Astrocyte (in vitro differentiated cells and primary cell): ENCODE measurements at regions not wholly inside any gene's neighbourhood (a gene's known extent, or its start where the extent isn't known, plus 50 kb on each side); places are given as distances from the start of the nearest gene placed in this dataset.

Source experiments
- DNase-seq: peaks from one replicate; pipeline ENCODE4 v3.0.0-alpha.2; 2010; ENCODE audit warnings: low read depth
- FAIRE-seq: peaks from 2 replicates; lab custom pipeline; 2011; peaks lifted over from hg19 to GRCh38; lab: Jason Lieb, UNC
- H2AFZ ChIP-seq: 2 replicates; pipeline ENCODE4 v1.6.0; 2012; ENCODE audit warnings: low read depth, low read length, inconsistent platforms
- H3K27ac ChIP-seq: 2 replicates; pipeline ENCODE4 v1.5.1; 2011; ENCODE audit warnings: low read depth, low read length, inconsistent platforms
- H3K27me3 ChIP-seq: 2 replicates; pipeline ENCODE4 v1.6.0; 2011; ENCODE audit warnings: low read length, inconsistent platforms; ENCODE audit not compliant: insufficient read depth
- H3K36me3 ChIP-seq: 2 replicates; pipeline ENCODE4 v1.5.1; 2011; ENCODE audit warnings: low read length, inconsistent platforms; ENCODE audit not compliant: insufficient read depth
- H3K4me1 ChIP-seq: 2 replicates; pipeline ENCODE4 v1.5.1; 2011; ENCODE audit warnings: low read length, inconsistent platforms; ENCODE audit not compliant: insufficient read depth
- H3K4me2 ChIP-seq: 2 replicates; pipeline ENCODE4 v1.6.0; 2012; ENCODE audit warnings: low read length, inconsistent platforms
- H3K4me3 ChIP-seq: 2 replicates; pipeline ENCODE4 v1.5.1; 2011; ENCODE audit warnings: low read depth, mild to moderate bottlenecking, low read length, inconsistent platforms; ENCODE audit not compliant: insufficient read depth
- H3K79me2 ChIP-seq: 2 replicates; pipeline ENCODE4 v1.6.0; 2012; ENCODE audit warnings: mild to moderate bottlenecking, low read length, inconsistent platforms; ENCODE audit not compliant: insufficient read depth
- H3K9ac ChIP-seq: 2 replicates; pipeline ENCODE4 v1.6.0; 2012; ENCODE audit warnings: mild to moderate bottlenecking, low read length, inconsistent platforms
- H3K9me3 ChIP-seq: 2 replicates; pipeline ENCODE4 v1.5.1; 2012; ENCODE audit warnings: low read depth, mild to moderate bottlenecking, low read length, inconsistent platforms; ENCODE audit not compliant: insufficient read depth
- H4K20me1 ChIP-seq: 2 replicates; pipeline ENCODE4 v1.6.0; 2012; ENCODE audit warnings: low read length, inconsistent platforms; ENCODE audit not compliant: insufficient read depth
- H3K27ac Mint-ChIP-seq: one replicate; pipeline ENCODE4 v1.8.0; 2021; ENCODE audit warnings: mild to moderate bottlenecking, mixed read lengths; ENCODE audit not compliant: unreplicated experiment
- H3K27me3 Mint-ChIP-seq: one replicate; pipeline ENCODE4 v1.8.0; 2021; ENCODE audit warnings: low read depth, mixed read lengths; ENCODE audit not compliant: unreplicated experiment
- H3K36me3 Mint-ChIP-seq: one replicate; pipeline ENCODE4 v1.8.0; 2021; ENCODE audit warnings: low read depth, mixed read lengths; ENCODE audit not compliant: unreplicated experiment
- H3K4me1 Mint-ChIP-seq: one replicate; pipeline ENCODE4 v1.8.0; 2021; ENCODE audit warnings: low read depth, mixed read lengths; ENCODE audit not compliant: unreplicated experiment
- H3K4me3 Mint-ChIP-seq: one replicate; pipeline ENCODE4 v1.8.0; 2021; ENCODE audit warnings: mild to moderate bottlenecking, moderate library complexity, mixed read lengths; ENCODE audit not compliant: unreplicated experiment
- H3K9me3 Mint-ChIP-seq: one replicate; pipeline ENCODE4 v1.8.0; 2021; ENCODE audit warnings: mild to moderate bottlenecking, mixed read lengths; ENCODE audit not compliant: unreplicated experiment
- CTCF ChIP-seq: IDR thresholded peaks from 2 replicates; pipeline ENCODE4 v1.5.1; 2011; ENCODE audit warnings: low read depth, mild to moderate bottlenecking, inconsistent platforms, low read length, moderate library complexity; ENCODE audit not compliant: insufficient read depth
- EZH2 ChIP-seq: IDR thresholded peaks from 2 replicates; pipeline ENCODE4 v1.6.1; 2012; ENCODE audit warnings: mild to moderate bottlenecking, low read length, inconsistent platforms; ENCODE audit not compliant: insufficient read depth

GRCh38 chr13:88329066-88329465 lies 657.9 kb downstream of the SLITRK5 start:
- TF ChIP-seq CTCF: no peak
- TF ChIP-seq EZH2: no peak
- Histone ChIP-seq H3K4me1 (no peaks in the 10 kb centered on the region), H3K36me3 (no peaks in the 10 kb centered on the region), H3K9me3 (no peaks in the 10 kb centered on the region), H3K79me2 (no peaks in the 10 kb centered on the region), H3K9ac (no peak overlapping the region), H3K4me2 (no peak overlapping the region), H4K20me1 (no peaks in the 10 kb centered on the region), H2AFZ (no peak overlapping the region), H3K27me3 (no peaks in the 10 kb centered on the region), H3K4me3 (no peak overlapping the region), H3K27ac (no peak overlapping the region)
- FAIRE-seq (no peak), DNase-seq (no peak)
- Mint-ChIP-seq H3K27ac (no peak overlapping the region), H3K27me3 (no peaks in the 10 kb centered on the region), H3K36me3 (no peaks in the 10 kb centered on the region), H3K9me3 (peaks cover 5% of the 10 kb centered on the region), H3K4me1 (peaks cover 2% of the 10 kb centered on the region), H3K4me3 (no peak overlapping the region)

GRCh38 chr13:88339271-88339741 lies 668.1 kb downstream of the SLITRK5 start:
- Histone ChIP-seq H4K20me1 (no peaks in the 10 kb centered on the region), H3K27ac (no peak overlapping the region), H3K4me3 (no peak overlapping the region), H2AFZ (no peak overlapping the region), H3K4me1 (no peaks in the 10 kb centered on the region), H3K27me3 (no peaks in the 10 kb centered on the region), H3K79me2 (no peaks in the 10 kb centered on the region), H3K4me2 (no peak overlapping the region), H3K9ac (no peak overlapping the region), H3K36me3 (no peaks in the 10 kb centered on the region), H3K9me3 (no peaks in the 10 kb centered on the region)
- Mint-ChIP-seq H3K27me3 (no peaks in the 10 kb centered on the region), H3K36me3 (no peaks in the 10 kb centered on the region), H3K9me3 (peaks cover 5% of the 10 kb centered on the region), H3K4me3 (no peak overlapping the region), H3K27ac (no peak overlapping the region), H3K4me1 (no peaks in the 10 kb centered on the region)
- TF ChIP-seq EZH2: no peak
- no peak for TF ChIP-seq CTCF
- FAIRE-seq (no peak), DNase-seq (no peak)

- TF ChIP-seq EZH2: no peak
- Histone ChIP-seq H3K27me3 (no peaks in the 10 kb centered on the region), H3K9ac (no peak overlapping the region), H2AFZ (no peak overlapping the region), H4K20me1 (no peaks in the 10 kb centered on the region), H3K4me2 (no peak overlapping the region), H3K79me2 (no peaks in the 10 kb centered on the region), H3K27ac (no peak overlapping the region), H3K4me1 (no peaks in the 10 kb centered on the region), H3K36me3 (no peaks in the 10 kb centered on the region), H3K9me3 (no peaks in the 10 kb centered on the region), H3K4me3 (no peak overlapping the region)
- Mint-ChIP-seq H3K27me3 (no peaks in the 10 kb centered on the region), H3K36me3 (no peaks in the 10 kb centered on the region), H3K9me3 (no peaks in the 10 kb centered on the region), H3K27ac (no peak overlapping the region), H3K4me3 (no peak overlapping the region), H3K4me1 (no peaks in the 10 kb centered on the region)
- DNase-seq (no peak), FAIRE-seq (no peak)
Observed at GRCh38 chr13:88345171-88345847, 674.1 kb downstream of the SLITRK5 start.
